Adrenal gland (tissue), 9 donors: ENCODE measurements at regions not wholly inside any gene's neighbourhood (a gene's known extent, or its start where the extent isn't known, plus 50 kb on each side); places are given as distances from the start of the nearest gene placed in this dataset.
"Not testable (repeated sequence)": the region's sequence is repeated elsewhere in the genome, so short reads cannot be mapped to it uniquely, and the experiment has no call there.

ENCODE experiments used
- DNase-seq, 7 donors: peaks; one replicate each; pipeline ENCODE4 v3.0.0-alpha.2; 2019 to 2020
- H3K27ac ChIP-seq, 5 donors: fragments of 200-600 bp; sonication (generic) in 4 of 5; 1 replicate in 3 of 5; 2 replicates in 2 of 5; pipeline versions ENCODE4 v1.5.1 to v1.8.0; 2016 to 2020; ENCODE audit warnings: mild to moderate bottlenecking in 1 of 5
- H3K27me3 ChIP-seq: fragments of 200-600 bp; 2 replicates; pipeline ENCODE4 v1.8.0; 2021
- H3K36me3 ChIP-seq, 2 donors: fragments of 200-600 bp; replicated peaks in 1 of 2; 1 replicate in 1 of 2; 2 replicates in 1 of 2; pipeline versions ENCODE4 v1.5.1 to v1.8.0; 2018 to 2022
- H3K4me1 ChIP-seq, 2 donors: fragments of 200-600 bp; replicated peaks in 1 of 2; 1 replicate in 1 of 2; 2 replicates in 1 of 2; pipeline versions ENCODE4 v1.5.1 to v1.8.0; 2018 to 2021
- H3K4me3 ChIP-seq, 4 donors: fragments of 200-600 bp; sonication (generic) in 3 of 4; one replicate each; pipeline ENCODE4 v1.5.1; 2016 to 2018
- H3K9me3 ChIP-seq, 3 donors: fragments of 200-600 bp; sonication (generic) in 1 of 3; replicated peaks in 1 of 3; 1 replicate in 2 of 3; 2 replicates in 1 of 3; pipeline versions ENCODE4 v1.5.1 to v1.8.0; 2016 to 2021
- POLR2A ChIP-seq, 2 donors: fragments of 450-650 bp; IDR thresholded peaks; one replicate each; pipeline ENCODE4 v1.6.1; 2017; ENCODE audit warnings: antibody characterized with exemption in 2 of 2, mild to moderate bottlenecking in 2 of 2, moderate library complexity in 1 of 2
- WGBS, 4 donors: extraction: QIAGEN DNeasy Blood & Tissue Kit in 2 of 4; methylation state at CpG; one replicate each; pipeline versions ENCODE4 v1.1.5 to v1.1.7; 2013 to 2017; 5-methylcytosine and 5-hydroxymethylcytosine counted together
- intact Hi-C, 2 donors: fragments of 100-400 bp; cut with DNase I; formaldehyde crosslinking; loops; one replicate each; pipeline versions ENCODE4 v1.14.1 to v1.15.0; 2022 to 2023
- TF ChIP-seq, protein P1 (sequence below), 6 experiments: fragments of 450-650 bp in 4 of 6; fragments of 200-600 bp in 2 of 6; sonication (generic) in 1 of 6; IDR thresholded peaks; 1 replicate in 5 of 6; 2 replicates in 1 of 6; pipeline versions ENCODE4 v1.5.1 to v1.8.0; 2016 to 2021; ENCODE audit warnings: antibody characterized with exemption in 6 of 6, mild to moderate bottlenecking in 2 of 6, moderate library complexity in 1 of 6
- donor health status: healthy with polysubstance abuse.
- donor health status: Bipolar disorder and iron deficiency.
- donor health status: DM: yes; HTN: yes; CAD: no.
- donor health status: DM: no; HTN: no; CAD: no.
- donor health status: DM: no; HTN: no; CAD: no.

- no peaks in the 10 kb centered on the region for H3K9me3 ChIP-seq
- no peaks in the 10 kb centered on the region for H3K27me3 ChIP-seq
- no peak for DNase-seq
- H3K36me3 ChIP-seq = no peaks in the 10 kb centered on the region
- WGBS, 4 donors = 70 to 80% (median 78%) methylated on average over 6 of the region's 6 CpGs
- H3K27ac ChIP-seq = no peak overlapping the region
- H3K4me1 ChIP-seq = no peaks in the 10 kb centered on the region
- TF ChIP-seq, protein P1, sequence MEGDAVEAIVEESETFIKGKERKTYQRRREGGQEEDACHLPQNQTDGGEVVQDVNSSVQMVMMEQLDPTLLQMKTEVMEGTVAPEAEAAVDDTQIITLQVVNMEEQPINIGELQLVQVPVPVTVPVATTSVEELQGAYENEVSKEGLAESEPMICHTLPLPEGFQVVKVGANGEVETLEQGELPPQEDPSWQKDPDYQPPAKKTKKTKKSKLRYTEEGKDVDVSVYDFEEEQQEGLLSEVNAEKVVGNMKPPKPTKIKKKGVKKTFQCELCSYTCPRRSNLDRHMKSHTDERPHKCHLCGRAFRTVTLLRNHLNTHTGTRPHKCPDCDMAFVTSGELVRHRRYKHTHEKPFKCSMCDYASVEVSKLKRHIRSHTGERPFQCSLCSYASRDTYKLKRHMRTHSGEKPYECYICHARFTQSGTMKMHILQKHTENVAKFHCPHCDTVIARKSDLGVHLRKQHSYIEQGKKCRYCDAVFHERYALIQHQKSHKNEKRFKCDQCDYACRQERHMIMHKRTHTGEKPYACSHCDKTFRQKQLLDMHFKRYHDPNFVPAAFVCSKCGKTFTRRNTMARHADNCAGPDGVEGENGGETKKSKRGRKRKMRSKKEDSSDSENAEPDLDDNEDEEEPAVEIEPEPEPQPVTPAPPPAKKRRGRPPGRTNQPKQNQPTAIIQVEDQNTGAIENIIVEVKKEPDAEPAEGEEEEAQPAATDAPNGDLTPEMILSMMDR (IDR thresholded peaks at IDR 0.05) = no peak
- TF ChIP-seq POLR2A (IDR thresholded peaks at IDR 0.05) = no peak
- H3K4me3 ChIP-seq = no peak overlapping the region
- intact Hi-C loops = no loop called here
These were observed 377.0 kb downstream of the DLEU7 start for GRCh38 chr13:50466456-50466855.

- Histone ChIP-seq H3K36me3 (no peaks in the 10 kb centered on the region), H3K9me3 (no peaks in the 10 kb centered on the region), H3K4me3 (no peak overlapping the region), H3K27ac (no peak overlapping the region), H3K4me1 (no peaks in the 10 kb centered on the region), H3K27me3 (no peaks in the 10 kb centered on the region)
- DNase-seq = no peak
- 72 to 75% (median 73%) methylated on average over 11 of the region's 11 CpGs for WGBS, 4 donors
- TF ChIP-seq POLR2A (IDR thresholded peaks at IDR 0.05) = no peak
- TF ChIP-seq, protein P1 (IDR thresholded peaks at IDR 0.05) = no peak
- intact Hi-C loops = no loop called here
These were observed 376.1 kb downstream of the DLEU7 start for GRCh38 chr13:50467156-50468110.

DNA sequence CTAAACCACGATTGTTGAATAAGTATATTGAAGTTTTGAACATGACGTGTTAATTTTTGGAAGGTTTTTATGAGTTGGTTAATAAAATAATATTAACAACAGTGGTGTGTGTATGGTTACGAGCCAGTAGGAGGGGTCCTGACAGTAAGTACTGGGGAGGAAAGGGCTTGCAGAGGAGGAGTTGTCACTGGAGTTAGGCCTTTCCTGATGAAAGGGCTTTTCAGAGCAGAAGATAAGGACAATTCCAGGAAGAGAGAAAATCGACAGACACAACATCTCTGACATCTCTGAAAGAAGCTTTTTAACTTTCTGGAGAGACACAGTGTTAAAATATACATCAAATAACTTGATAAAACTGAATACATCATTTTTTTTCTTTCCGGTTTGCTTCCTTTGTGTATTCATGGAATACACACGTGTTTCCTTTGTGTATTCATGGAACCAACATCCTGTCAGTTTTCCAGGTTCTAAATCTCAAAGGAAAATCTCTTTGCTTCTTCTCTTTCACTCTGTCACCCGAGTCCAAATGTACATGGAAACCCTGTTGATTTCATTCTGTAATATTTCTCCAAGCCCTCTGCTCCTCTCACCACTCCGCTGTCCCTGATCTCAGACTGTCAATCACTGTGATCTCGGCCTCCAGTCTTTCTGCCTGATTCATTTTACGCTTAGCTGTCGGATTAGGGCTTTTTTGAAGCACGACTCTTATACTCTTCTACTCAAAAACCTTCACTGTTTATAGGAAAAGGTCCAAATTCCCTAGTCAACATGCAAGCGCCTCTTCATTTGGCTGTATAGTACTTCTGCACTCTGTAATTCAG lies 374.4 kb downstream of the DLEU7 start:
- no peak for DNase-seq
- Histone ChIP-seq H3K9me3 (no peaks in the 10 kb centered on the region), H3K4me1 (no peaks in the 10 kb centered on the region), H3K27ac (no peak overlapping the region), H3K27me3 (no peaks in the 10 kb centered on the region), H3K4me3 (no peak overlapping the region), H3K36me3 (no peaks in the 10 kb centered on the region)
- intact Hi-C loops = no loop called here
- WGBS, 4 donors = 82 to 86% (median 85%) methylated on average over 13 of the region's 13 CpGs
- TF ChIP-seq POLR2A (IDR thresholded peaks at IDR 0.05) = no peak
- TF ChIP-seq, protein P1 (IDR thresholded peaks at IDR 0.05) = no peak

DNA sequence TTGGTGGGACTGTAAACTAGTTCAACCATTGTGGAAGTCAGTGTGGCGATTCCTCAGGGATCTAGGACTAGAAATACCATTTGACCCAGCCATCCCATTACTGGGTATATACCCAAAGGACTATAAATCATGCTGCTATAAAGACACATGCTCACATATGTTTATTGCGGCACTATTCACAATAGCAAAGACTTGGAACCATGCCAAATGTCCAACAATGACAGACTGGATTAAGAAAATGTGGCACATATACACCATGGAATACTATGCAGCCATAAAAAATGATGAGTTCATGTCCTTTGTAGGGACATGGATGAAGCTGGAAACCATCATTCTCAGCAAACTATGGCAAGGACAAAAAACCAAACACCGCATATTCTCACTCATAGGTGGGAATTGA lies 370.4 kb downstream of the DLEU7 start:
- DNase-seq, H3K9me3 ChIP-seq, H3K27me3 ChIP-seq, H3K27ac ChIP-seq, H3K4me1 ChIP-seq, H3K4me3 ChIP-seq, H3K36me3 ChIP-seq, intact Hi-C loops: not testable (repeated sequence)
- WGBS, 4 donors = 88 to 100% (median 93%) methylated on average over 1 to 3 of the region's 3 CpGs
